ENCODE measurements at regions not wholly inside any gene's neighbourhood (a gene's known extent, or its start where the extent isn't known, plus 50 kb on each side); places are given as distances from the start of the nearest gene placed in this dataset.

GRCh38 chr15:68499620-68500312 is 67.8 kb upstream of the ITGA11 start:
- TF ChIP-seq POLR2AphosphoS5 (IDR thresholded peaks at IDR 0.05; ENCODE audit: low read depth, low read length) = no peak
- TF ChIP-seq POU2F2 (IDR thresholded peaks at IDR 0.05; ENCODE audit: low read depth, low read length) = no peak
- no peak for TF ChIP-seq POLR2A (IDR thresholded peaks at IDR 0.05; ENCODE audit: low read depth, low read length)
- TF ChIP-seq SPI1 (IDR thresholded peaks at IDR 0.05; ENCODE audit: low read depth, low read length) = no peak
- TF ChIP-seq TAF1 (IDR thresholded peaks at IDR 0.05; ENCODE audit: low read depth, low read length) = no peak
- TF ChIP-seq PAX5 (IDR thresholded peaks at IDR 0.05; ENCODE audit: insufficient read depth, low read length, severe bottlenecking) = no peak
- DNase-seq (ENCODE audit: insufficient read length, low spot score) (no peak), FAIRE-seq (no peak)

GRCh38 chr15:68500363-68501258 is 68.6 kb upstream of the ITGA11 start:
- FAIRE-seq (no peak), DNase-seq (ENCODE audit: insufficient read length, low spot score) (no peak)
- TF ChIP-seq POU2F2 (IDR thresholded peaks at IDR 0.05; ENCODE audit: low read depth, low read length) (no peak), SPI1 (IDR thresholded peaks at IDR 0.05; ENCODE audit: low read depth, low read length) (no peak)

GRCh38 chr15:68501259-68501591 is 69.3 kb upstream of the ITGA11 start:
- FAIRE-seq = no peak
- TF ChIP-seq POLR2A (IDR thresholded peaks at IDR 0.05; ENCODE audit: low read depth, low read length) (no peak), SPI1 (IDR thresholded peaks at IDR 0.05; ENCODE audit: low read depth, low read length) (no peak), TAF1 (IDR thresholded peaks at IDR 0.05; ENCODE audit: low read depth, low read length) (no peak), POLR2AphosphoS5 (IDR thresholded peaks at IDR 0.05; ENCODE audit: low read depth, low read length) (no peak), PAX5 (IDR thresholded peaks at IDR 0.05; ENCODE audit: insufficient read depth, low read length, severe bottlenecking) (no peak), POU2F2 (IDR thresholded peaks at IDR 0.05; ENCODE audit: low read depth, low read length) (no peak)
- no peak for DNase-seq (ENCODE audit: insufficient read length, low spot score)

- DNase-seq (ENCODE audit: insufficient read length, low spot score) (no peak), FAIRE-seq (no peak)
- TF ChIP-seq POLR2AphosphoS5 (IDR thresholded peaks at IDR 0.05; ENCODE audit: low read depth, low read length) (no peak), POLR2A (IDR thresholded peaks at IDR 0.05; ENCODE audit: low read depth, low read length) (no peak), TAF1 (IDR thresholded peaks at IDR 0.05; ENCODE audit: low read depth, low read length) (no peak)
These were observed 69.7 kb upstream of the ITGA11 start for GRCh38 chr15:68501616-68502015.

GRCh38 chr15:68502398-68502901 is 70.5 kb upstream of the ITGA11 start:
- FAIRE-seq (no peak), DNase-seq (ENCODE audit: insufficient read length, low spot score) (no peak)
- TF ChIP-seq TAF1 (IDR thresholded peaks at IDR 0.05; ENCODE audit: low read depth, low read length) (no peak), POLR2A (IDR thresholded peaks at IDR 0.05; ENCODE audit: low read depth, low read length) (no peak), POU2F2 (IDR thresholded peaks at IDR 0.05; ENCODE audit: low read depth, low read length) (no peak), SPI1 (IDR thresholded peaks at IDR 0.05; ENCODE audit: low read depth, low read length) (no peak), PAX5 (IDR thresholded peaks at IDR 0.05; ENCODE audit: insufficient read depth, low read length, severe bottlenecking) (no peak), POLR2AphosphoS5 (IDR thresholded peaks at IDR 0.05; ENCODE audit: low read depth, low read length) (no peak)

GRCh38 chr15:68503213-68503612 is 71.2 kb upstream of the ITGA11 start:
- TF ChIP-seq POLR2A (IDR thresholded peaks at IDR 0.05; ENCODE audit: low read depth, low read length) (no peak), POU2F2 (IDR thresholded peaks at IDR 0.05; ENCODE audit: low read depth, low read length) (no peak), TAF1 (IDR thresholded peaks at IDR 0.05; ENCODE audit: low read depth, low read length) (no peak), POLR2AphosphoS5 (IDR thresholded peaks at IDR 0.05; ENCODE audit: low read depth, low read length) (no peak), PAX5 (IDR thresholded peaks at IDR 0.05; ENCODE audit: insufficient read depth, low read length, severe bottlenecking) (no peak), SPI1 (IDR thresholded peaks at IDR 0.05; ENCODE audit: low read depth, low read length) (no peak)
- FAIRE-seq (no peak), DNase-seq (ENCODE audit: insufficient read length, low spot score) (no peak)

GRCh38 chr15:68503791-68504680 is 72.1 kb upstream of the ITGA11 start:
- no peak for TF ChIP-seq TAF1 (IDR thresholded peaks at IDR 0.05; ENCODE audit: low read depth, low read length)
- TF ChIP-seq SPI1 (IDR thresholded peaks at IDR 0.05; ENCODE audit: low read depth, low read length) = no peak
- no peak for TF ChIP-seq POLR2A (IDR thresholded peaks at IDR 0.05; ENCODE audit: low read depth, low read length)
- TF ChIP-seq POU2F2 (IDR thresholded peaks at IDR 0.05; ENCODE audit: low read depth, low read length) = no peak
- no peak for TF ChIP-seq POLR2AphosphoS5 (IDR thresholded peaks at IDR 0.05; ENCODE audit: low read depth, low read length)
- TF ChIP-seq PAX5 (IDR thresholded peaks at IDR 0.05; ENCODE audit: insufficient read depth, low read length, severe bottlenecking) = no peak
- FAIRE-seq (no peak), DNase-seq (ENCODE audit: insufficient read length, low spot score) (no peak)

GRCh38 chr15:68504681-68505170 is 72.8 kb upstream of the ITGA11 start:
- FAIRE-seq (no peak), DNase-seq (ENCODE audit: insufficient read length, low spot score) (no peak)
- TF ChIP-seq PAX5 (IDR thresholded peaks at IDR 0.05; ENCODE audit: insufficient read depth, low read length, severe bottlenecking) (no peak), SPI1 (IDR thresholded peaks at IDR 0.05; ENCODE audit: low read depth, low read length) (no peak), TAF1 (IDR thresholded peaks at IDR 0.05; ENCODE audit: low read depth, low read length) (no peak), POLR2AphosphoS5 (IDR thresholded peaks at IDR 0.05; ENCODE audit: low read depth, low read length) (no peak), POU2F2 (IDR thresholded peaks at IDR 0.05; ENCODE audit: low read depth, low read length) (no peak), POLR2A (IDR thresholded peaks at IDR 0.05; ENCODE audit: low read depth, low read length) (no peak)

GRCh38 chr15:68506071-68506470 is 72.7 kb upstream of the CORO2B start:
- FAIRE-seq (no peak), DNase-seq (ENCODE audit: insufficient read length, low spot score) (no peak)
- no peak for TF ChIP-seq POLR2A (IDR thresholded peaks at IDR 0.05; ENCODE audit: low read depth, low read length)
- TF ChIP-seq SPI1 (IDR thresholded peaks at IDR 0.05; ENCODE audit: low read depth, low read length) = no peak
- TF ChIP-seq POU2F2 (IDR thresholded peaks at IDR 0.05; ENCODE audit: low read depth, low read length) = no peak
- TF ChIP-seq TAF1 (IDR thresholded peaks at IDR 0.05; ENCODE audit: low read depth, low read length) = no peak
- no peak for TF ChIP-seq PAX5 (IDR thresholded peaks at IDR 0.05; ENCODE audit: insufficient read depth, low read length, severe bottlenecking)
- TF ChIP-seq POLR2AphosphoS5 (IDR thresholded peaks at IDR 0.05; ENCODE audit: low read depth, low read length) = no peak
